ENCODE measurements at regions not wholly inside any gene's neighbourhood (a gene's known extent, or its start where the extent isn't known, plus 50 kb on each side); places are given as distances from the start of the nearest gene placed in this dataset.

GRCh38 chr3:181892848-181893247 is 181.1 kb downstream of the SOX2 start:
- TF ChIP-seq CTCF (conservative IDR thresholded peaks at IDR 0.05; ENCODE audit: low read depth, low read length), result no peak
- TF ChIP-seq POLR2A (IDR thresholded peaks at IDR 0.05; ENCODE audit: low read depth, low read length), result no peak
- TF ChIP-seq MAFK (IDR thresholded peaks at IDR 0.05; ENCODE audit: low read depth, low read length), result no peak
- no peak for TF ChIP-seq FOS (IDR thresholded peaks at IDR 0.05; ENCODE audit: low read depth, low read length)
- no peak for TF ChIP-seq MAZ (IDR thresholded peaks at IDR 0.05; ENCODE audit: borderline replicate concordance, low read depth, low read length)
- TF ChIP-seq MXI1 (IDR thresholded peaks at IDR 0.05; ENCODE audit: borderline replicate concordance, low read depth, low read length), result no peak
- TF ChIP-seq USF2 (IDR thresholded peaks at IDR 0.05; ENCODE audit: low read depth, low read length), result no peak
- TF ChIP-seq SMC3 (IDR thresholded peaks at IDR 0.05; ENCODE audit: low read depth, low read length), result no peak
- TF ChIP-seq ELK1 (IDR thresholded peaks at IDR 0.05; ENCODE audit: borderline replicate concordance, low read depth, low read length), result no peak
- TF ChIP-seq RFX5 (IDR thresholded peaks at IDR 0.05; ENCODE audit: low read depth, low read length), result no peak
- no peak for TF ChIP-seq RAD21 (IDR thresholded peaks at IDR 0.05; ENCODE audit: low read length)
- TF ChIP-seq RCOR1 (IDR thresholded peaks at IDR 0.05; ENCODE audit: insufficient replicate concordance, low read length), result no peak
- TF ChIP-seq BHLHE40 (IDR thresholded peaks at IDR 0.05; ENCODE audit: low read depth, low read length), result no peak
- TF ChIP-seq CEBPB (IDR thresholded peaks at IDR 0.05; ENCODE audit: low read depth, low read length), result no peak
